Stimulated activated CD8-positive, alpha-beta memory T cell treated with anti-CD3 and anti-CD28 coated beads, Interleukin-4, amount 100 ng/mL, for 48 hours (primary cell): ENCODE measurements at regions not wholly inside any gene's neighbourhood (a gene's known extent, or its start where the extent isn't known, plus 50 kb on each side); places are given as distances from the start of the nearest gene placed in this dataset.
"Not testable (repeated sequence)": the region's sequence is repeated elsewhere in the genome, so short reads cannot be mapped to it uniquely, and the experiment has no call there.

Experiments used
- DNase-seq: peaks from one replicate; pipeline ENCODE4 v3.0.0-alpha.2; 2020

DNA sequence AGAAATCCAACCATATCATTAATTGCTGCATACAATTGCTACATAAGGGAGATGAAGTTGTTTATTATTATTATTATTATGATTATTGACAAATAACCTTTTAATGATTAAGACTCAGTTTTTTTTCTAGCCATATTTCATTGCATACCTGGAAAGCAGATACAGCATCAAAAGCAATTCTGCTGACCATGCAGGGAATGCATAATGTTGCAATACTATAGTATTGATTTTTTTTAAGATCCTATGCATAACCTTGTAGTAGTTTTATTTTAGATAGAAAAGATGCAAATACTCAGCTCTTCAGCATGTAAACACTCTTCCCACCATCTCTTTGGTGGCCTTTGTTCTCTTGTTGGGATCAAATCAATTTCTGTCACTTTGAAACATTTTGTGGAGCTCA lies 300.9 kb upstream of the MAP3K7 start:
- no peak for DNase-seq

DNA sequence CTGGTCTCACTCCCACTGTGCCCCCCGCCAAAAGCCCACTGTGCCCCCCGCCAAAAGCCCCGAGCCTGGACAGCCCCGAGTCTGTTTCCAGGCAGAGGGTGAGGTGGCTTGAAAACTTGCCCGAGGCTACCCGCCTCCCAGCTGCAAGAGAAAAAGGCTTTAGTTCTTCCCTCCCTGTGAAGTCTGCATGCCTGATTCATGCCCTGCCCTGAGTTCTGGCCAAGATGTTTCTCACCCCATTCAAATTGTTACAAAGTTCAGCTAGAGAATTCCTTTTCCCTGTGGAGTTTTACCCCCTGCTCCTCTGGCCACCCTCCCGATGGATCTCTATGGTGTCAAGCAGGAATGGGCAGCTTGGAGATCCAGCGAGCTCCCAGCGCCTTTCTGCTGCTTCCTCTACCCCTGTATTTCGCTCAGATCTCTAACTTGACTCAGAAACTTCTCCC lies 298.8 kb upstream of the MAP3K7 start:
- DNase-seq = no peak

DNA sequence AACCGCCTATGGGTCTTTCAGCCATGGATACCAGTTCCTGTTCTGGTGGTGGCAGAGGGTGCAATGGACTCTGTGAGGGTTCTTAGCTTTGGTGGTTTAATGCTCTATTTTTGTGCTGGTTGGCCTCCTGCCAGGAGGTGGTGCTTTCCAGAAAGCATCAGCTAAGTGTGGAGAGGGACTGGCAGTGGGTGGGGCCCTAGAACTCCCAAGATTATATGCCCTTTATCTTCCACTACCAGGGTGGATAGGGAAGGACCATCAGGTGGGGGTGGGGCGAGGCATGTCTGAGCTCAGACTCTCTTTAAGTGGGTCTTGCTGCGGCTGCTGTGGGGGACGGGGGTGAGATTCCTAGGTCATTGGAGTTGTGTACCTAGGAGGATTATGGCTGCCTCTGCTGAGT lies 298.3 kb upstream of the MAP3K7 start:
- not testable (repeated sequence) for DNase-seq

DNA sequence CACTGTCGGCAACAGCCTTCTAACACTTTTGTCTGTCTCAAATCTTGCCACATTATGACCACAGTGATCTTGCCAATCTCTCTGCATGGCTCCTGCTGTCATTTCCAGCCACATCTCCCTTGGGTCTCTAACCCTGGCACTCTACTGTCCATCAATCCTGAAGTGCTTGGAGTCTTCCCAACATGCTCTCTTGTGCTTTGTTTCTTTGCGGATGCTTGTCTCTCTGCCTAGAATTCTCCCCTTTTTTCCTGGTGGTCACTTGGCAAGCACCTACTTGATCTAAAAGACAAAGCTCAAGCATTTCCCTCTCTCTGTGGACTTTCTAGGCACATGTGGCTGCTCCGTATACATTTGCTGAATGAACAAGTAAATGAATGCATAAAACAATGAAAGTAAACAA lies 290.7 kb upstream of the MAP3K7 start:
- DNase-seq = no peak

DNA sequence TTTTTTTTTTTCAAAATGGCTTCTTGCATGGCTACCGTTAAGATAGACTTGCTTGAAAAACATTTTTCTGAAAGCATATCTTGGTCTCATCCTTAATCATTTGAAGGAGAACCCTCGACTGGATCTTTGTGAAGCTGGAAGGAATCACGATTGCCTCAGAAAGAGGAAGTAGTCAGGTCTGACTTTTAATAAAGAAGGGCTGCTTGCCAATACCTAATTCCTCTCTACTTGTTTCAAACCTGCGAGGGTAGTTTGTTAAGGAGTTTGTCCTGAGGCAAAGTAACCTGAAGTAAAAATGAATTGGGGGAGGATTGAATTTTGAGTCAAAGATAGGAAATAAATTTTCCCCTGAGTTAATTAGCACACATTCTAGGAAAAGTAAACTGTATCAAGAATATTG lies 288.1 kb upstream of the MAP3K7 start:
- DNase-seq = no peak

DNA sequence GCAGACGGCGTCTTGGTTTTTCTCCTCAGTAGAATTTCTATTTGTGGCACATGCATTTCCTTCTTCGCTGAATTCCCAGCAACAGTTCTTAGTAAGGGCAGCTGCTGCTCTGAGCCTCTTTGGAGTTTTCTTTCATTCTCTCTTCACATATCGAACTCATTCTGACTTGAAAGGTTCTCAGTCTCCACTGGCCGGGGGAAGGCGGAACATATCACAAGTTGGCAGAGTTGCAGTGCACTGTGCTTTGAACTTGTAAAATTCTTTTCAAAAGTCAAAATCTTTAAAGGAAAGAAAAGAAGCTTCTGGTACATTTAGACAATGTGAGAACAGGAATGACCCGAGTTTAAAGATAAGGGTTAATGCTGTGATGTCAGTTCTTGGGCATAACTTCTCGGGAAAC lies 286.1 kb upstream of the MAP3K7 start:
- DNase-seq = no peak

DNA sequence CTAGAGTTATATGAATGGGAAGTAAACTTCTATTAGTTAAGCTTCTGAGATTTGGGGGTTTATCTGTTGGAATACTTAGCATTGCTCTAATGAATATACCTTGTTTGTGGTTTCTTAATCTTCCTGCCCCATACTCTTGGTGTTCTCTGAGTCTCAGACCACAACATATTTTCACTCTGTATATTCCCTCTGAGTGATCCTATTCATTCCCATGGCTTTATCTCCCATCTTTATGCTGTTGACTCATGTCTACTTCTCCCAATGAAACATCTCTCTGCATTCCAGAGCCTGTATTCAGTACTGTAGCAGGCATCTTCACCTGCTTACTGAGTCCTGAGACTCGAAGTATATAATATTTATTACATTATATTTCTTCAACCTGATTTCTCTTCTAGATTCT lies 283.7 kb upstream of the MAP3K7 start:
- no peak for DNase-seq

DNA sequence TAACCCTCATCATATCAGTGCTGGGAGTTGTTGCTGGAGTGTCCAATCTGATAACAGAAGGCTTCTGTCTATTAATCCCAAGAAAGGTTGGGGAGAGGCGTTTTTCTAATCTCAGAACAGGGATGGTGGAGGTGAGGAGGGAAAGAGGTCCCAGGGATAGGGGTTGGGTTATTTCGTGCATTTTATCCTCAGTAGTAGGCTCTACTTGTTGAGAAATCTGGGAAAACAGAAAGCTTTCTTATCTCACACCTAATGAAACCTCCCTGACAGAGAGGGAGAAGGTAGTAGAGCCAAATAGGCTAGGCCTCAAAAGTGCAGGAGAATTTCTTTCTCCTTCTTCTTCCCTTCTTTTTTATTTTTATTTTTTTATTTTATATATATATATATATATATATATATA lies 281.8 kb upstream of the MAP3K7 start:
- DNase-seq = no peak

DNA sequence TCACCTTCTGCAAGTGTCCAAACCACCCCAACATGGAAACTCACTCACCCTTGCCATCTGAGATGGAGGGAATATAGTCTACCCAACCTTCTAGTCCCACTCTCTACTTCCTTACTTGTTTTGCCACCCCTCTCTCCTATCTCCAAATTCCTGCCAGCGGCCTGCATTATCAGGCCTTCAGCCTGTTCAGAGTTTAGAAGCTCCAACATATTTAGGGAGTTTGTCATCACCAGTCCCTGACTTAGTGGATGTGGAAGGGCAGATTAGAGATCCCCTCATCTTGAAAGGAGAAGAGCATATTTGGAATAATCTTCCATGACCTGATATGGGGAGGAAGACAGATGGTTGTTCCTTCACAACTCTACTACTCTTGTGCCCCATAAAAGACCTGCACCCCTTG lies 281.4 kb upstream of the MAP3K7 start:
- DNase-seq = no peak

DNA sequence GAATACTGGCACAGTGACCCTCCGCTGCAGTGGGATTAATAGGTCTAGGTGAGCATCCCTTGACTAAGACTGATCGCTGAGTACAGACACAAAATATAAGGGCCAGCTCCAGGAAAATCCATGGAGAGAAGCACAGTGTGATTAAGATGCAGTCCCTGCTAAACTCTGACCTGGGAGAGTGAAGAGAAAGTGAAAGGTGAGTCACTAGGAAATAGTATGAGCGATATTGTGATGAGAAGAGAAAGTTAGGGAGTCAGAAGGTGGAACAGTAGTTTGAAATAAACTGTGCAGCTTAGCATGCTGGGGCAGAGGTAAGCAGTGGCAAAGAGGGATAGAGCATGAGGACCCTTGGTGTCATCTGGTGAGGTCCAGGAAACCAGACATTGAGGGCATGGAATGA lies 278.6 kb upstream of the MAP3K7 start:
- no peak for DNase-seq

DNA sequence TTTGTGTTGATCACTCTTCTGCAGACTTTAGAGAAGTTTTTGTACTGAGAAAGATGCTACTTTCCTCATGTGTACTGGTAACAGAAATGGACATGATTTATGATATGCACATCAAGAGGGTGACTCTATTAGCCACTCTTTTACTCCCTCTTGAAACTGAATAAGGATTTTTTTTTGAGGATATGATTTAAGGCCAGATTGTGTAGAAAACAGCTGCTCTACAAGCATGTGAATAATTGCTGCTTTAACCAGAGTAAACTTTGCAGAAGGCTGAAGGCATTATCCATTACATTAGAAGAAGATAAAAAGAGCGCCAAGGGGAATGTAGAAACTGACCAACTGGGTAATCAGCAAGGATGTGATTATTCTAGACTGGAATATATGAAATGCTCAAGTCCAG lies 276.2 kb upstream of the MAP3K7 start:
- DNase-seq = no peak

DNA sequence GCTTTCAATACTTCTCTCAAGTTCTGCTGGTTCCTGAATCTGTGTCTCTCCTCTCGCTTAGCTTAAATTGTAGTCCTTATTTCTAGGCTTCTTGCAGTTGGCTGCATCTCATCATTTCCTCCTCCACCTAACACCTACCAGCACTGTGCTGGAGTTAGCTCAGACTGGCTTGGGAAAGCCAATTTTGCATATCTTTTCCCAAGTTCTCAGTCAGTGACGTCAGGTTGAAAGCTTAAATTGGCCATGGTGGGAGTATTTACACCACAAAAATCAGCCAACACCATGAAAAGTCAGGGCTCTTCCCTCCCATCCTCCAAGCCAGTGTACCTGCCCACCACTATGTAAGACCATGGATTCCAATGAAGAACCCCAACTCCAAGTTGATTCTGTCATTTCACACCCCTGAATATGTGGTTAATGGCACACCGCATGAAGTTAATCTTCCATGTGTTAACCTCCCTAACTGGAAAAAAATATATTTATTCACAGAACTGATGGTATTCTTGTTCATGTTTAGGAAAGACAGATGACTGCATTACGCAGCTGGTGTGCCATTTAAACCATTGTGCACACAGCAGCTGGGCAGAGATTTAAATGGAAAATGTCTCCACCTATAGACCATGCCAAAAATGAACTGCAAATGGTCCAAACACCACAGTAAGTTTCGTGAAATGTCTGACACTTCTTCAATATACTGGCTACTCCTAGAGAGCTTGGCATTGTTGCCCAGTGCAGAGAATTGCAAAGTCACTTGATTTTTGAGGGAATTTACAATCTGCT lies 274.1 kb upstream of the MAP3K7 start:
- no peak for DNase-seq

DNA sequence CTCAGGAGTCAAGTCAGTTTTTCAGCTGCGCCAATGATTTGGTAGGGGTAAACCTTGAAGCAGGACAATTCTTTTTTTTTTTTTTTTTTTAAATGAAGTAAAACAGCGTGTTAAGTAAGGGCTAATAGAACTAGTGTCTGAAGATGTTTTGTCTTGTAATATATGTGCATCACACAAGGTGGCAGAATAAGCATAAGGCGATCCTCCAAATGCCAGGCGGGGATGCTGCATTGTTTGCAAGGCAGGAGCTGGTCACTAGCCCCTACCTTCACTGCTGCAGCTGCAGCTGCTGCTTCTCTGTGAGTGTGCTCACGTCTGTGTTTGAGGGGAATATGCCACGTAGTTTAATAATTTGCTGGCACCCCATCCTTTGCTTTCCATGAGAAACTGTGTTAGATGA lies 272.7 kb upstream of the MAP3K7 start:
- no peak for DNase-seq

DNA sequence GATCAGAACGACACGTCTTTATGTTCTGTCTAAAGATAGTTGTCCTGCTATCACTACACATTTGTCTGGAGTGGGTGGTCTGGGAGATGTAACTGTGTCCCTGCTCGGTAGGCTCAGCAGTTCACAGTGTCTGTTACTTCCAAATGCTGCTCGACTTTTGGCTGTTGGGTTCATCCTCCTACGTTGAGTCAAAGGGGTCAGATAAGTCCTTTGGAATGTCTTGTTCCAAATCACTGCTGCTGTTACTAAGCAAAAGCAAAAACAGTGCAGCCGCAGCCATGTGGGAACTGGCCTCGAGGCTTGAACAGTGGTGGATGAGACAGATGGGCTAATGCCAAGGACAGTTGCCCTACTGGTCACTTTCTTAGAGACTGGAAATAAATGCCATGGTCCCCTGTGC lies 272.2 kb upstream of the MAP3K7 start:
- DNase-seq = no peak

DNA sequence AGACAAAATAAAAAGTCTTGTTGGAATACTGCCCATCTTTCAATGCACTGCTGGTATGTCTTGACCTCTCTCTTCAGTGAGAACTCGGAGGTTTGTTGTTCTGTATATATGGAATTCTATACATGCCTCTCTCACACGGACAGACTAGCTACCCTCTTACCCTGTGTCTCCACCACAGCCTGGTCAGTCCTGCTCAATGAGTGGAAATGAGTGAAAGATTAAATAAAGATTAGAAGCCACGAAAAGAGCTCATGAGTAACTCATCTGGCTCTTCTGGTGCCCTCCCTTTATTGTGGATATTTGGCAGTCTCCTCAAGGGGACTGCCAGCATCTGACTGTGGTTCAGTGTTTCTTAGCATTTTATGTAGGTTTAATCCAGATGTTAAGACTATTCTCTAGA lies 262.8 kb upstream of the MAP3K7 start:
- DNase-seq = no peak

DNA sequence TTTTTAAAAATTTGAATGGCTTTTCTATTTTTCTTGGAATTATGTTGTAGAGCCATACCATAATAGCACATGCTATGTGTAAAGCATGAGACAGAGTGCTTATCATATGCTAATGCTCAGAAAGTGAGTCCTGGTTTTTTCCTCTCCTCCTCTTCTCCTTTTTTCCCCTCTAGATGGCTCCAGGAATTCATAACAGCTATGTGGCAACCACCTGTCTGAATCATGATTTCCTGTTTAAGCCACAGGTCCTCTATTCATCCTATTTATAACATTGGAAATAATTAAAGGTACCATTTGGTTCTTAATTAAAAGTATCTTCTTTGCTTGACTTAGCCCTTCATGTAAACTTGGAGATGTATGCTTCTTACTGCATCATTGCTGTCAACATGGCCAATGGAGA lies 260.0 kb upstream of the MAP3K7 start:
- DNase-seq = no peak

DNA sequence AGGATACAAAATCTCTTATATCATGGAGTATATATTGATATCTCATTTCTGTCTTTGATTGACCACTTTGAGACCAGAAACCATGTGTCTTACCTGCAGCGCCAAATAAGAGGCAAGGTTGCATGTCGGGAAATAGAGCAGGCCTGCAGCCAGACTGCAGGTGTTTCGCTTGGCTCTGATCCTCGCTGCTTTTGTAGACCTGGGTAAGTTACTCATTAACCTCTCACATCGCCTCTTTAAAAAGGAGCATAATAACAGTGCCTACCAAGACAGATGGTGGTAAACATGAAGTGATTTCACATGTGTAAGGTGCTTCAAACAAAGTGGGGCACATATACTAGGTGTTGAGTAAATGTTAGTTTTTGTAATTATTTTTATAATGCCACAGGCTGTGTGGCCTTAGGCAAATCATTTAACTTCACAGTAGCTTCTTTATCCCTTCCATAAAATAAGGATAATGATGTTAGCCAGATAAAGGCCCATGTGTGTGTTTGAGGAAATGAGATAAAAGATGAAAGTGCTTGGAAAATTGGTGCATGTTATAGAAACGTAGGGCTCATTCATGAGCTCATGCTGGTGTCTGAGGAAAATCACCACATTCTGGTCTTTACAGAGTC lies 248.8 kb upstream of the MAP3K7 start:
- no peak for DNase-seq

DNA sequence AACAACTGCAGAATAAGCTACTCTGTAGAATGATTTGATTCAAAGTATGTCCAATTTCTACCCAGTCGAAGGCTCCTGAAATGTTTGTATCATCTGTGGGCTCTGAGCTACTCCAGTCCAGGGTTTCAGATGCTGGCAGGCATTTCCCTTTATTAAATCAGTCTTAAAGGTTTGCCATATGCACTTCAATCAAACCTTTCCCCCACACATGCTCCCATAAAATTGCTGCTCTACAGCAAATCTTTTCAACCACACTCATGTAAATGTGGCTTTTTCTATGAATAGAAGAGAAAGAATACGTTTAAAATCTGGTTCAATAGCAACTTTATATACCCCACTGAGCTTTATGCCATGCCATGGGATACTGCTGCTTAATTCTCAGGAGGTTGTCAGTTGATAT lies 242.4 kb upstream of the MAP3K7 start:
- DNase-seq = no peak

DNA sequence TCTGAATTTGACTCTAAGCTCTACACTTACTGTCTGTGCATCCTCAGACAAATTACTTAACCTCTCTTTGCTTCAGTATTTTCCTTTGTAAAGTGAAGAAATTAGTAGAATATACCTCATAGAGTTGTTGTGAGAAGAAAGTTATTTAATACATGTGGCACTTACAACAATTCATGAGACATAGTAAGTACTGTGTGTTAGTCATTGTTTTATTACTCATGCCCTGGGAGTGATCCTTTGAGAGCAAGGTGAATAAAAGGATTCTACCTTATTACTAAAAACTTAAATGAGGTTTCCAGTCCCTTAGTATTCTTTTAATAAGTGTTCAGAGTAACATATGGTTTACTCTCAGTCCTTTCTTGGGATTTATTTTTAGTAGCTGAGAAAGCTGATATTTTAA lies 233.6 kb upstream of the MAP3K7 start:
- no peak for DNase-seq

DNA sequence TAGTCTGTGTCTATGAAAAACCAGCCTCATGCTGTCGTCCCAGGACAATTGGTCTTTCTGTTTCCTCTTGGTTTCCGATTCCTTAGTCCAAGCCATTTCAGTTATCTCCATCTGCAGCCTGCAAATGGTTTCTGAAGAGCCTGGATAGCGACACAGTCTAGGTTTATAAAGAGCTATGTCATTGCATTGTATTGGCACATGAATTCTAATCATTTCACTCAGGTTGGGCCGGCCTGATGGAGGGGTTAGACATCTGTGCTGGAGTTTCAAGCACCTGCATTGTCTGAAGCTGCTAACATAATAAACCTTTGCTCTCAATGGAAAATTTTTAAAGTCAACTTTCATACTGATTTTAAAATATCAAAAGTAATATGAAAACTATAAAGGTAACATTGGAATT lies 232.6 kb upstream of the MAP3K7 start:
- DNase-seq = no peak

DNA sequence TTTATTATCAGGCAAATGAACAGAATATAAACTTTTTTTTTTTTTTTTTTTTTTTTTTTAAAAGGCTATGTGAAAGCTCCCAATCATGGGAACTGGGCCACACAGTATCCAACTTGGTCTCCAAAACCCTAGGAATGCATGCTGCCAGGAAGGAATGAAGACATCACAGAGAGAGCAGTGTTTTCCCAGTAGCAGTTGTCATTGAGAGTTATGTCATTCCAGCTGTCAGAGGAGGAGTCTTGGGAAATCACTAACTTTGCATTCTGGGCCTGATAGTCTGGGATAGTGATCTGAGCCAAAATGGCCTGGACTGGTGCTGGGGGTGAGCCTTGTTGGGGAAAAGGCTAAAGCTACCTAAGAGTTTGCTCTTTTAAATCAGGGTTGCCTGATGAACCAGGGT lies 231.3 kb upstream of the MAP3K7 start:
- DNase-seq = no peak

DNA sequence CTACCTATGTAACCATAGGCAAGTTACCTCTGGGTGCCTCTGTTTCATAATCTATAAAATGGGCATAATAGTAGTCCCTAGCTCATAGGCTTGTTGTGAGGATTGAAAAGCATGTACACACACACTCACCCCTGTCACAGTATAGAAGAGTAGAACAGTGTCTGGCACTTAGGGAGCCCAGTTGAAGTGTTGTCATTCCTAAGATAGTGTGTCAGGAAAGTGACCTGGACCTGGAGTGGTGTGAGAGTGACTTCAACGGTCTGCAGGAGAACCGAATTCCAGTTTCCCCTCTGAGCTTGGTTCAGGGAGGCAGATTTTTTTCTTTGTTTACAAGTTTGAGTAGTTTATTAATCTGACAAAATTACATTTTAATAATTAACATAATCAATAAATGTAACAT lies 229.9 kb upstream of the MAP3K7 start:
- no peak for DNase-seq

DNA sequence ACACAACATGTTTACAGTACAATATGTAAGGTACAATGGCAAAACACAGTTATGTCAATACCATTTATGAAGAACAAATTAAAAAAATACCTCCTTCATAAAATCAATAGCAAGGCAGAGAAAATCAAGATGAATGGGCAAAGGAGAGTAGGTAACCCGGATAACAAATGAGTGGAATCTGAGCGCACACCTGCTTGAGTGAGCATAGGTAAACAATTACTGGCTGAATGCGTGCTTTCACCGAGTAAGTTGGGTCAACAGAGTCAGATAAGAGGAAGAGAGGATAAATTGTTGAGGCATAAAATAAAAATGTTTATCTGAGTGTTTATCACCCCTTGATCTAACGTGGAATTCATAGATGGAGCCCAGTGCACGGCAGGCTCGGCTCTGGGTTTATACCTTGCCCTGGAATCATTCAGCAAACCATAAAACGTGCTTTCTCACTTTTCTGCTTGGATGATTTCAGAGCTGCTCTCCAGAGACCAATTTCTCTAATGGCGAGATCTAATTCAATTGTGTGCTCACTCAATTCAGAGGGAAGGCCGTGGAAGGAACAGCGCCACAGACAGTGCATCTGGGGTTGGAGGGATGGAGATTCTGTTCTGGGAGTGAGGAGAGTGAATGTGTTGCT lies 224.8 kb upstream of the MAP3K7 start:
- DNase-seq = no peak

DNA sequence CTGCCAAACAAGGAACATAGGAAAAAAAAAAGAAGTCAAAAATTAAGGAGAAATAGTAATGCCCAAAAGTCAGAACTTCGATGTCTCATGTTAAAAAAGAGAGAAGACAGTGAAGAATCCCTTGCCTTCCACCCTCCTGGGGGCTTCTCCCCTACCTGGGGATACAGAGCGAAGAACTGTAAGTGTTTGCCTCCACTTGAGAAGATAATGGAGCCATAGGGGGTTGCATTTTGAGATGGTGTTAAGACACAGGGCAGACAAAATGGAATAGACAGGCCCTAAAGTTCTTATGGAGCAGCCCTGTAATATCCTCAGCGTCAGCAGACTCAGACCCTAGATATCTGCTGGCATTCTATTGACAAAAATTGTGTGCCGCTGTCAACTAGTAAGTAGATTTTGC lies 222.2 kb upstream of the MAP3K7 start:
- no peak for DNase-seq
